Esophagus squamous epithelium (tissue), 4 donors: ENCODE measurements at regions not wholly inside any gene's neighbourhood (a gene's known extent, or its start where the extent isn't known, plus 50 kb on each side); places are given as distances from the start of the nearest gene placed in this dataset.

Experiments used
- POLR2A ChIP-seq, 4 donors: fragments of 450-650 bp; IDR thresholded peaks; one replicate each; pipeline ENCODE4 v1.6.1; 2017; ENCODE audit warnings: antibody characterized with exemption in 4 of 4, mild to moderate bottlenecking in 4 of 4, moderate library complexity in 3 of 4
- TF ChIP-seq, protein P1 (sequence below), 6 experiments: fragments of 450-650 bp in 4 of 6; fragments of 200-600 bp in 2 of 6; sonication (generic) in 2 of 6; IDR thresholded peaks; one replicate each; pipeline ENCODE4 v1.5.1; 2016 to 2019; ENCODE audit warnings: antibody characterized with exemption in 6 of 6, mild to moderate bottlenecking in 4 of 6, moderate library complexity in 4 of 6

DNA sequence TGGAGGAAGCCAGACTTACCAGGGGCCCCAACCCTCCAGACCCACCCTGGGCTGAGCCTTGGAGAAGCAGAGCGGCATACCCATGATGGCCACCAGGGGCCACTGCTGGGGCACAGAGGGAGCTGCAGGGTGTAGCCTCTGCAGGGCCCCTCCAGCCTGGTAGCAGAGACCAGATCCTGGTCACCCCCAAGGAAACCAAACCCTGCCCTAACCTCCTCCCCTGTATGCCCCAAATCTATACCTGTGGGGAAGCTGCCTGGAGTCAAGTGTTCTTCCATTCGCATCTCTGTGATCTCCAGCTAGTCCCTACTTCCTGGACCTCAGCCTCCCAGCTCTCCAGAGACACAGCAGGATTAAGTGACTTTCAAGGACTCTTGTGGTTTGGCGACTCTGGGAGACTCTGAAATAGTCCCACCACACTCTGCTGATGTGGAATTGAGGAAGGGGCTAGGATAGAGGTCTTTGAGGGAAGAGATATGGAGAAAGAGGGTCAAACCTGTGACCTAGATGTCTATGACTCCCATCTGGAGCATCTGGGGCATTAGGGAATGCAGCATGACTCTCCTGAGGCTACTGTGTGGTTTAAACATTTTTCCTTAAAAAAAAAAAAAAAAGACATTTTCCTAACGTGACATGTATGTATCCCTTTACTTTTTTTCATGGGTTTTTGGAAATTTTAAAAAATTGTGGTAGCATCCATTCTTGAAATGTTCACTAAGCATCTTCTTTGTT lies 119.2 kb upstream of the IPO9 start:
- TF ChIP-seq, protein P1, sequence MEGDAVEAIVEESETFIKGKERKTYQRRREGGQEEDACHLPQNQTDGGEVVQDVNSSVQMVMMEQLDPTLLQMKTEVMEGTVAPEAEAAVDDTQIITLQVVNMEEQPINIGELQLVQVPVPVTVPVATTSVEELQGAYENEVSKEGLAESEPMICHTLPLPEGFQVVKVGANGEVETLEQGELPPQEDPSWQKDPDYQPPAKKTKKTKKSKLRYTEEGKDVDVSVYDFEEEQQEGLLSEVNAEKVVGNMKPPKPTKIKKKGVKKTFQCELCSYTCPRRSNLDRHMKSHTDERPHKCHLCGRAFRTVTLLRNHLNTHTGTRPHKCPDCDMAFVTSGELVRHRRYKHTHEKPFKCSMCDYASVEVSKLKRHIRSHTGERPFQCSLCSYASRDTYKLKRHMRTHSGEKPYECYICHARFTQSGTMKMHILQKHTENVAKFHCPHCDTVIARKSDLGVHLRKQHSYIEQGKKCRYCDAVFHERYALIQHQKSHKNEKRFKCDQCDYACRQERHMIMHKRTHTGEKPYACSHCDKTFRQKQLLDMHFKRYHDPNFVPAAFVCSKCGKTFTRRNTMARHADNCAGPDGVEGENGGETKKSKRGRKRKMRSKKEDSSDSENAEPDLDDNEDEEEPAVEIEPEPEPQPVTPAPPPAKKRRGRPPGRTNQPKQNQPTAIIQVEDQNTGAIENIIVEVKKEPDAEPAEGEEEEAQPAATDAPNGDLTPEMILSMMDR (IDR thresholded peaks at IDR 0.05) = peak; percentile 90 to 96 (median 92)
- no peak for TF ChIP-seq POLR2A (IDR thresholded peaks at IDR 0.05)
